Dermis blood vessel endothelial cell (primary cell): ENCODE measurements at regions not wholly inside any gene's neighbourhood (a gene's known extent, or its start where the extent isn't known, plus 50 kb on each side); places are given as distances from the start of the nearest gene placed in this dataset.
A peak's percentile ranks its signal among the peaks of the same experiment; 100 is the strongest.

Source experiments
- DNase-seq: peaks from one replicate; pipeline ENCODE4 v3.0.0; 2010

- peak; percentile 67 for DNase-seq
Observed at GRCh38 chr5:148913985-148914431, 87.6 kb downstream of the ADRB2 start.

DNA sequence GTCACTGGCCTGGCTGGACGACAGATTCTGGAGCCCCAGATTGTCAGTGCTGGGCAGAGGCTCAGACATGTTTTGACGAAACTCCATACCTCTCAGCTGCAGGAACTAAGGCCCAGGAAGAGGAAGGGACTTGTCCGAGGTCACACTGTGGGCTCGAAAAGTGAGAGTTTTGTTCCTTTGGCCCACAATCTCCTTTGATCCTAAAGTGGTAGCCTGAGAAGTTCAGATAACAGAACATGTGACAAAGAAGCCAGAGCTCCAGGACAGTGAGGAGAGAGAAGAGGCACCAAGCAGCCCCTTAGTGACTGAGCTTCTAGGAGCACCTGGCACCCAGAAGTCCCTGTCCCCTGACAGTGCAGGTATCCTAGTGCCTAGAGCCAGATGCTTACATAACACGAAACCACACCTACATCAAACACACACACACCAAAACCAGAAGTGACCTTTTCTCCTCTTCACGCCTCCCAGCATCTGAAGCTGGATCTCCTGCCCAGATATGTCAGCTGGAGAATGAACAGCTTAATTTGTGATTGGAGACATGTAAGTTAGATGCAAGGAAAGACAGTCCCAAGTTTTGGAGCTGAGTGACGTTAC is 88.9 kb downstream of the ADRB2 start:
- DNase-seq: no peak

GRCh38 chr5:148920646-148921288 is 94.4 kb downstream of the ADRB2 start:
- no peak for DNase-seq

- no peak for DNase-seq
Observed at GRCh38 chr5:148921350-148921749, 94.9 kb downstream of the ADRB2 start.

DNA sequence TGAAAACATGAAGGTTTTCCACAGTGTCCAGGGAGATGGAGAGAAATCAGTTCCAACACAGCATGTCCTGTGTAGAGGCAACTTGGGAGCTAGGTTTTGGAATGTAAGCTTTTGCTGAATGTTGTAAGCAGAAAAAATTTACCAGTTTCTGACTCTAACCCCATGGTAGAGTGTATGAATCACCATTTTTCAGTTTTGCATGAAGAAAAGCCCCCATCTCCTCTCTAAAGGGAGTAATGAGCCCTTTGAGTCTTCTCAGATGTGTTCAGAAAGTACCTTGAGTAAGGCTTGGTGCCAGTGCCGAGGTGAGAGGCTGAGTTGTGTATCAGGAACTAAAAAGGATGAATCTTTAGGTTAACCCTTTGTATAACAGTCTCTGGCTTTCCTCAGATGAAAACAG is 96.2 kb downstream of the ADRB2 start:
- no peak for DNase-seq

DNA sequence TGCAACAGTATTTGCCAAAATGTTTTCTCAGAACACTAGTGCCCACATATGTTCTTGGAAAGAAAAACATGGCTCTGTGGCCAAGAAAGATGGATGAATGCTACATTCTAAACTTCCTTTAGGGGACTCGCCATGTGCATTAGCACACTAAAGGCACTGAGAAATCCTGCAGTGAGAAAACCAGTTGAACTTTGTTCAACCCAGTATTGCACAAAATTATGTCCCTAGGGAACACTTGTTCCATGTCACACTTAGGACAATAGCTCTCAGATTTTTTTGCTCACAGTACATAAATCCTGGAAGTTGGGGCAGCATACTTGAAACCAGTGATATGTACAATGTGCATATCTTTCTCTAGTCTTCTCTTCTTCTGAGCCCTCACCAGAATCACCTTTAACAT is 96.6 kb downstream of the ADRB2 start:
- DNase-seq: no peak

- DNase-seq: peak; percentile 84
Observed at GRCh38 chr5:148924817-148925216, 98.4 kb downstream of the ADRB2 start.

DNA sequence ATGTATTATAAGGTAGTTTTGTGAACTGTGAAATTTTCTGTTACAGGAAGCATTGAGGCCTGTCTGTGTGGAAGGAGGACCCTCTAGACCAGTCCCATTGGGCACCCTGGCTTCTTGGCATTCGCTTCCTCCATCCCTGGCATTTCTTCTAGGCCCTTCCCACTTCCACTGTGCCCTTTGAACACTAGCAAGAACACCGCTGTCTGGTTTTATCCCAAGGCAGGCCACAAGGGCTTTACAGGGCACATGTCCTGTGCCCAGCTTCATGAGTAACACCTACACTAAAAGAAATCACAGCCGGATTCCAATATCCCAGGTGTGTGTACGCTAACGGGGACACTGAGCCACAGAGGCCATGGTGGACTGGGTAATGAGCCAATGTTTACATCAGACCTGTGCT is 99.8 kb downstream of the ADRB2 start:
- no peak for DNase-seq

DNA sequence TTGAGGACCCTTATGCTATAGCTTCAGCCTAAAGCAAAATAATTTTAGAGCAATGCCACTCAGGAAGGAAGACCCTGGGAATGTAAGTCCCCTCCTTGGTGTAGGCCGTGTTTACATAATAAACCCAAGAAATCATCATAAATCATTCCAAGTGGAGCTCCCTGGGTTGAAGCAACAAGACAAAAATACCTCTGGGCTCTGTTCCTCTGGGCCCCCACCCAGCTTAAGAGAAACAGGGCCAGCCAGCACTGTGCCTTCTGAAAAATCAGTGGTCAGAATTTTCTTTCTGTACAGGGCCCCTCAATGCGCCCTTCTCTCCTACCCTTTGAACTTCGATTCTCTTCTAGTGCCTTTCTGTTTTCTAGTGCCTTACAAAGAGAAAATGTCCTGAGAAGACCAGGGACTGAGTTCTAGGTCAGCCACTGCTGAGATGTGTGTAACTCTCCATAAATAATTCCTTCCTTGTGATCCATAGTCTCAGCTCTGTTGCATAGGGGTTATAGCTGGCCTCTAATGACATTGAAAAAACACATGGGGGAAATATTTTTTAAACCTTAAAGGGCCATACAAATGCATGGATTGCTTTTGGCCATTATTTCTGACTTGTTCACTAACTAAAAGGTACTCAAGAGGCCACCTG is 101.0 kb downstream of the ADRB2 start:
- no peak for DNase-seq

- DNase-seq: peak; percentile 60
Observed at GRCh38 chr5:148928141-148928540, 101.7 kb downstream of the ADRB2 start.

DNA sequence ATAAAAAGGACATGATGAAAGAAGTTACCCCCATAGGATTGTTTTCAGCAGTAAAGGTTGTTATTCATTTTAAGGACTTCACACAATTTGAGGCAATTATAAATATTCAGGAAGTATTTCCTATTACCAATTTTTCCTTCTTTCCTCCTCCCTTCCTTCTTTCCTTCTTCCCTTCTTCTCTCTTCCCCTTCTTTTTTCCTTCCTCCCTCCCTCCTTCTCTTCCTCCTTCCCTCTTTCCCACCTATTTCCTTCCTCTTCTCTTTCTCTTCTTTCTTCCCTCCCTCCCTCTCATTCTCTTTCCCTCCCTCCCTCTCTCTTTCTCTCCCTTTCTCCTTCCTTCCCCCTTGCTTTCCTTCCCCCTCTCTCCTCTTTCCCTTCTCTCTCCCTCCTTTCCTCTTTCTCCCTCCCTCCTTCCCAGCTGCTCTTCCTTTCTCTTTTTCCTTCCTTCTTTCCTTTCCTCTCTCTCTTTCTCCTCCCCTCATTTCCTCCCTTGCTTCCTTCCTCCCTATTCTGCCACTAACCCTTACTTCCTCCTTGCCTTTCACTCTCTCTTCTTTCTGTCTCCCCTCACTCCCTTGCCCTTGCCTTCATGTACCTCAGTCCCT is 105.1 kb downstream of the ADRB2 start:
- DNase-seq: no peak

DNA sequence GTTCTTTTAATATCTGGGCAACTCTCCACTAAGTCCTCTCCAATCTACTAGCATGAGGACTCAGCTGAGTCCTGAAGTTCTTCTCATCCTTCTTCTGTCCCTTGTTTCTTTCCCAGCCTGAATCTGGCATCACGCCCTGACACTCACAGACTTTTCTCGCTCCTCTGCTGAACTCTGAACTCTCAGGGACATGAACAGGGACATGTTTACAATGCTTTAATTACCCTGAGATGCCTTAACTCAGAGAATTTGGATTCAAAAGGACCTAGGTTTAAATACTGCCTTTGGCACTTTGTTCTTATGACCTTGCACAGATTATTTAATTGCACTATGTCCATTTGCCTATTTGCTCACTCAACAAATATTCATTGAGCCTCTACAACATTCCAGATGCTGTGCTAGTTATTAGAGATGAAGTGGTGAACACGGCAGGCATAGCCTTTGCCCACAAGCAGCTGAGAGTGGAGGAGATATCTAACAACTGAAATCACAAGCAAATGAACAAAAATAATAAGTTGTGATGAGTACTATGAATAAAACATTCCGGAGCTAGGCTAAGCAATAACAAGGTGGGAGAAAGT is 106.0 kb downstream of the ADRB2 start:
- DNase-seq: no peak

- no peak for DNase-seq
Observed at GRCh38 chr5:148933903-148934432, 107.6 kb downstream of the ADRB2 start.

DNA sequence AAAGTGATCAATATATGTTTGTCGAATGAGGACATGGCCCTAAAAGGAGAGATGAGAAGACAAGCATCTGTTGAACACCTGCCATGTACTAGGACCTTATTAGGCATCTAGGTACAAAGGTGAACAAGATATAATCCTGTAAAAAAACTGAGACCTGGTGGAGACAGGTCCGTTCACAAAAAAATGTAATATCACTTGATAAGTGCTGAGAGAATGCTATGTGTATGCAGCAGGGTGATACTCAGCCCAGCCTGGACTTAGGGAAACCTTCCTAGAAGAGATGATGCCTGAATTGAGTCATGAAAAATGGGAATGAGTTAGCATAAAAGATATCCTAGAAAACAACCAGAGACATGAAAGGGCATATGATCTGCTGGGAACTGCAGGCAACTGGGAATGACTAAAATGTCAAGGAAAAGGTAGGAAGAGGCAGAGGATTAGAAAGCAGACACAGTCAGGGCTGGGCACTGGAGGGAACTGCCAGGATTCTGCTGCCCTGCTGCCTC is 108.5 kb downstream of the ADRB2 start:
- no peak for DNase-seq

- DNase-seq: no peak
Observed at GRCh38 chr5:148937239-148937638, 110.8 kb downstream of the ADRB2 start.

DNA sequence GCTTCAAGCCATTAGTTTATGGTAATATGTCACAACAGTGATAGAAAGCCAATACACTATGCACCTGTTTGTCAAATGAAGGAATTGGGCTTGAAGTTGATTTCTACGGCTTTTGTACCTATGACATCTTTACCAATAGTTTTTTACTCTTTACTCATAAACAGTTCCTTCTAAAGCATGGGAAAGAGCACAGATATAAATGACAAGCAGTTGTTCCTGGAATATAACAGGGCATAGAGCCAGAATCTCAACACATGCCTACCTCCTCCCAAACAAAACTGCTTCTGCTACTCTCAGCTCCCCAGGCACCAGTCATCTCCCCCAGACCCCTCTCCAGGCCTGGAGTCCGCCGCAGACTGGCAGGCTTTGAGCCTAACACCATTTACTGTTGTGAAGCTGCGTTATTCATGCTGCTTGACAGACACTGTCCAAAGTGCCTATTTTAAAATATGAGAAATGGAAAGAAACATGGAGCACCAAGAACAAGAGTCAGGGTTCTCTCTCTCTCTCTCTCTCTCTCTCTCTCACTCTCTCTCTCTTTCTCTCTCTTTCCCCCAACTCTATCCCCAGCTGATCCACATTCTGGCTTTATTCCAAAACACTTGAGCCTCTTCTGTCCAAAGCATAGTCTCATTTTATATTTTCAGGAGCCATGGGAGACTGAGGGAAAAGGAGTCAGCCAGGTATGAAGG is 111.6 kb downstream of the ADRB2 start:
- DNase-seq: no peak

GRCh38 chr5:148938522-148938882 is 112.1 kb downstream of the ADRB2 start:
- no peak for DNase-seq

DNA sequence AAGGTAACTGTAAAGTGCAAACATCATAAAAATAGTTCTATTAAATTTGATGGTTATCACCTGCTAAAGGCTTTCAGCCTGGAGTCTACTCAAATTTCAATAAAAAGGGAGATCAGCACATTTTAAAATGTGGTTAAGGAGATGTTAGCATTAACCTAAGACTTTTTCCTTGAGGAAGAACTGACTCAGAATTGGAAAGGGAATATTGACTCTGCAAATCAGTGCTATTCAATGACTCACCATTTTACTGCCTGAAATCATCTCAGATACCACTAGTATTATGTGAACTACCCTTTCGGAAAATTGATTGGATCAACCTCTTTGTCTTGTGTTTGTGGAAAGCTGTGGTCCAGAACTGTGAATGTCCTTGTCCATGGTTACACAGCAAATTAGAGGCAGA is 113.3 kb downstream of the ADRB2 start:
- peak; percentile 70 for DNase-seq

DNA sequence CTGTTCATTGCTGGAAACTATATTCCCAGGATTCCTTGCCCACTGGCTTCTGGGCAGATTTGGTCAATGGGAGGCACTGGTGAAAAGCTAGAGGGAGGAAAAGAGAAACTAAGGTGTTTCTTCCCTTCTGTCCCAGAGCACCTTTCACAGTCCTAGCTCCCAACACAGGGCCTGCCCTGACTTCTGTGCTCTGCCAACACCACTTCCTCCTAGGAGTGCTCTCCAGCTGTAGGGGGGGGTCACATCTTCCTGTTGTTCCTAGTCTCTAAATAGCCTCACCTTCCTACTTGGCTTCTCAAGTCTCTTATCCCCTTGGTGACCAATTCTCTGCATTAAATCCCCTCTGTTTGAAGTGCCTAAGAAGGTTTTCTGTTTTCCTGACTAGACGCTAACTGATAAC is 115.4 kb downstream of the ADRB2 start:
- peak; percentile 37 for DNase-seq

GRCh38 chr5:148949841-148950470 is 112.9 kb downstream of the SH3TC2 start:
- DNase-seq: no peak

DNA sequence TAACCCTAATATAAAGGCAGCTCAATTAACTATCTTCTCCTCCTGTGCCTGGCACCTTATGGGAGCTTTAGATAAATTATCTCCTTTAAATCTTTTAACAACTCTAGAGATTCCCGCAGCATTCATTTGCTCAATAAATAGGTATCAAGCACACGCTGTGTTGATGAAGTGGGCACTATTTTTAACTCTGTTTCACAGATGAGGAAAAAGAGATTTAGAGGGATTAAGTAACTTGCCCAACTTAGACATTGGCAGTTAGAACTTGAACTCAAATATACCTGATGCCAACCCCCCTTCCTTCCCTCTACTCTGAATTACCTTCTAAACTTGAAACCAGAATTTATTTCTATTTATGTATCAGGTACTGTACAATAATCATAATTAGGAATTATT is 112.4 kb downstream of the SH3TC2 start:
- DNase-seq: no peak

DNA sequence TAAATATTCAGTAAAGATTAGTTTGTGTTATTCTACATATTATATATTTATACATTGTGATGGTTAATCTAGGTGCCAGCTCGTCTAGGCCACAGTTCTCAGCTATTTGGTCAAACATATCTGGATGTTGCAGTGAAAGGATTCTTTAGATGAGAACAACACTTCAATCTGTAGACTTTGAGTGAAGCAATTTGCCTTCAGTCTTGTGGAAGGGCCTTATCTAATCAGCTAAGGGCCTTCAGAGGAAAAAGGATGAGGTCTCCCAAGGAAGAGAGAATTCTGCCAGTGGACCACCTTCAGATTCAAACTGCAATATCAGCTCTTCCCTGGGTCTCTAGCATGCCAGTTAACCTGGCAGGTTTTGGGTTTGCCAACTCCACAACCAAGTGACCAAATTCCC is 112.0 kb downstream of the SH3TC2 start:
- DNase-seq: no peak
